ENCODE measurements at regions not wholly inside any gene's neighbourhood (a gene's known extent, or its start where the extent isn't known, plus 50 kb on each side); places are given as distances from the start of the nearest gene placed in this dataset.

DNA sequence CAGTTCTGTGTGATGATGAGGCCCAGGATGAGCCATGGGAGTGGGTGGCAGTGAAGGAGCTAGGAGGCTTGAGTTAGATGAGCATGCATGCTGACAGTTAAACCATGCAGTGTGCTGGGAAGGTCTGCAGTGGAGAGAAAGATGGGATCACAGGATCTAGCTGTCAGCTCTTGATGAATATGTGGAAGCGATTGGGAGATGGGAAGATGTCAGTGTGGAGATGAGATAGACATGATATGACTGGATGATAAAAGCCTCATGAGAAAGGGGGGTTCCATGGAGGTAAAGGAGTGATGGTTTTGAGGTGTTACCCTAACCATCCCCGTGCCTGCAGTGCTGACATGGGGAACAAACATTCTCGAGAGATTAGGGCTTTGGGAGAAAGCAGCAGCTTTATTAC is 165.0 kb upstream of the CTBP2 start:
- TF ChIP-seq, protein P1, sequence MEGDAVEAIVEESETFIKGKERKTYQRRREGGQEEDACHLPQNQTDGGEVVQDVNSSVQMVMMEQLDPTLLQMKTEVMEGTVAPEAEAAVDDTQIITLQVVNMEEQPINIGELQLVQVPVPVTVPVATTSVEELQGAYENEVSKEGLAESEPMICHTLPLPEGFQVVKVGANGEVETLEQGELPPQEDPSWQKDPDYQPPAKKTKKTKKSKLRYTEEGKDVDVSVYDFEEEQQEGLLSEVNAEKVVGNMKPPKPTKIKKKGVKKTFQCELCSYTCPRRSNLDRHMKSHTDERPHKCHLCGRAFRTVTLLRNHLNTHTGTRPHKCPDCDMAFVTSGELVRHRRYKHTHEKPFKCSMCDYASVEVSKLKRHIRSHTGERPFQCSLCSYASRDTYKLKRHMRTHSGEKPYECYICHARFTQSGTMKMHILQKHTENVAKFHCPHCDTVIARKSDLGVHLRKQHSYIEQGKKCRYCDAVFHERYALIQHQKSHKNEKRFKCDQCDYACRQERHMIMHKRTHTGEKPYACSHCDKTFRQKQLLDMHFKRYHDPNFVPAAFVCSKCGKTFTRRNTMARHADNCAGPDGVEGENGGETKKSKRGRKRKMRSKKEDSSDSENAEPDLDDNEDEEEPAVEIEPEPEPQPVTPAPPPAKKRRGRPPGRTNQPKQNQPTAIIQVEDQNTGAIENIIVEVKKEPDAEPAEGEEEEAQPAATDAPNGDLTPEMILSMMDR (IDR thresholded peaks at IDR 0.05) = no peak
- TF ChIP-seq POLR2A (IDR thresholded peaks at IDR 0.05) (no peak), EP300 (IDR thresholded peaks at IDR 0.05) (no peak)
